Neuronal stem cell (in vitro differentiated cells): ENCODE measurements at regions not wholly inside any gene's neighbourhood (a gene's known extent, or its start where the extent isn't known, plus 50 kb on each side); places are given as distances from the start of the nearest gene placed in this dataset.
A peak's percentile ranks its signal among the peaks of the same experiment; 100 is the strongest.

ENCODE experiments used
- DNase-seq: peaks from one replicate; pipeline ENCODE4 v3.0.0-alpha.2; 2013; ENCODE audit warnings: low spot score
- H2AFZ ChIP-seq: one replicate; pipeline ENCODE4 v1.6.1; 2013; ENCODE audit warnings: mild to moderate bottlenecking, low read length, inconsistent platforms
- H2AK5ac ChIP-seq: 2 replicates; pipeline ENCODE4 v1.6.1; 2013; ENCODE audit warnings: low read depth, mild to moderate bottlenecking, inconsistent platforms, low read length, moderate library complexity, mixed read lengths
- H2BK120ac ChIP-seq: 2 replicates; pipeline ENCODE4 v1.6.1; 2013; ENCODE audit warnings: low read depth, mild to moderate bottlenecking, inconsistent platforms, low read length, moderate library complexity, mixed read lengths
- H2BK12ac ChIP-seq: one replicate; pipeline ENCODE4 v1.6.1; 2013; ENCODE audit warnings: low read length, inconsistent platforms
- H2BK15ac ChIP-seq: 2 replicates; pipeline ENCODE4 v1.6.1; 2013; ENCODE audit warnings: mild to moderate bottlenecking, low read length, inconsistent platforms, mixed read lengths
- H2BK5ac ChIP-seq: one replicate; pipeline ENCODE4 v1.6.1; 2013; ENCODE audit warnings: inconsistent platforms, mild to moderate bottlenecking, low read length, moderate library complexity
- H3K14ac ChIP-seq: one replicate; pipeline ENCODE4 v1.6.1; 2013; ENCODE audit warnings: low read length, inconsistent platforms
- H3K18ac ChIP-seq: 2 replicates; pipeline ENCODE4 v1.6.1; 2013; ENCODE audit warnings: low read length, inconsistent platforms
- H3K23ac ChIP-seq: 2 replicates; pipeline ENCODE4 v1.6.1; 2013; ENCODE audit warnings: low read depth, mild to moderate bottlenecking, mixed read lengths, low read length, inconsistent platforms; ENCODE audit not compliant: poor library complexity
- H3K27ac ChIP-seq: replicated peaks from 3 replicates; pipeline ENCODE4 v1.5.1; 2013; ENCODE audit warnings: low read length, inconsistent platforms
- H3K27me3 ChIP-seq, 3 experiments: 2 replicates each; pipeline ENCODE4 v1.6.1; 2013; ENCODE audit warnings: low read length in 3 of 3, mild to moderate bottlenecking in 2 of 3, inconsistent platforms in 1 of 3, low read depth in 1 of 3, mixed read lengths in 1 of 3, moderate library complexity in 1 of 3; ENCODE audit not compliant: control insufficient read depth in 3 of 3, insufficient read depth in 3 of 3
- H3K36me3 ChIP-seq, 2 donors: replicated peaks in 1 of 2; 2 replicates each; pipeline ENCODE4 v1.6.1; 2013; ENCODE audit warnings: low read length in 2 of 2; ENCODE audit not compliant: control insufficient read depth in 2 of 2, insufficient read depth in 2 of 2
- H3K4ac ChIP-seq: 2 replicates; pipeline ENCODE4 v1.6.1; 2013; ENCODE audit warnings: inconsistent platforms, mild to moderate bottlenecking, low read length, moderate library complexity
- H3K4me1 ChIP-seq, 2 donors: 1 replicate in 1 of 2; 2 replicates in 1 of 2; pipeline ENCODE4 v1.6.1; 2013; ENCODE audit warnings: low read length in 2 of 2, low read depth in 1 of 2; ENCODE audit not compliant: control insufficient read depth in 2 of 2, insufficient read depth in 1 of 2
- H3K4me2 ChIP-seq: one replicate; pipeline ENCODE4 v1.6.1; 2013; ENCODE audit warnings: mild to moderate bottlenecking, low read length, inconsistent platforms; ENCODE audit not compliant: insufficient read depth, poor library complexity, severe bottlenecking
- H3K4me3 ChIP-seq, 2 donors: 2 replicates each; pipeline ENCODE4 v1.5.1; 2013; ENCODE audit warnings: low read length in 2 of 2, mild to moderate bottlenecking in 2 of 2, inconsistent platforms in 1 of 2, moderate library complexity in 1 of 2
- H3K79me1 ChIP-seq: one replicate; pipeline ENCODE4 v1.6.1; 2013; ENCODE audit warnings: low read depth, mild to moderate bottlenecking, inconsistent platforms, low read length, moderate library complexity
- H3K9ac ChIP-seq: one replicate; pipeline ENCODE4 v1.6.1; 2013; ENCODE audit warnings: mild to moderate bottlenecking, low read depth, low read length, inconsistent platforms; ENCODE audit not compliant: poor library complexity
- H3K9me3 ChIP-seq, 2 donors: replicated peaks in 1 of 2; 2 replicates each; pipeline versions ENCODE3 to v1.6.1; 2013; ENCODE audit warnings: low read length in 2 of 2, mild to moderate bottlenecking in 2 of 2, inconsistent platforms in 1 of 2, low read depth in 1 of 2, mixed read lengths in 1 of 2, moderate library complexity in 1 of 2; ENCODE audit not compliant: control insufficient read depth in 2 of 2, insufficient read depth in 1 of 2
- H4K8ac ChIP-seq: one replicate; pipeline ENCODE4 v1.6.1; 2013; ENCODE audit warnings: low read depth, mild to moderate bottlenecking, inconsistent platforms, low read length, moderate library complexity
- H4K91ac ChIP-seq: one replicate; pipeline ENCODE4 v1.6.1; 2013; ENCODE audit warnings: low read length, low read depth, mild to moderate bottlenecking, inconsistent platforms; ENCODE audit not compliant: poor library complexity
- WGBS, 2 donors: extraction: QIAGEN DNeasy Blood & Tissue Kit; methylation state at CpG; one replicate each; pipeline ENCODE4 v1.1.7; 2013; ENCODE audit warnings: missing lambda C conversion rate in 2 of 2, mixed read lengths in 1 of 2; ENCODE audit not compliant: insufficient read length in 2 of 2, insufficient replicate concordance in 1 of 2; ENCODE audit errors: extremely low coverage in 2 of 2; 5-methylcytosine and 5-hydroxymethylcytosine counted together

- no peak overlapping the region for H2BK12ac ChIP-seq
- no peak overlapping the region for H2BK15ac ChIP-seq
- no peak overlapping the region for H2AK5ac ChIP-seq
- no peaks in the 10 kb centered on the region for H3K9me3 ChIP-seq
- DNase-seq = no peak
- no peak overlapping the region for H4K8ac ChIP-seq
- H3K27me3 ChIP-seq = no peaks in the 10 kb centered on the region
- no CpG with 5 or more reads among the region's 2 CpGs for WGBS, 2 donors
- no peak overlapping the region for H3K4ac ChIP-seq
- no peak overlapping the region for H3K9ac ChIP-seq
- H3K79me1 ChIP-seq = no peaks in the 10 kb centered on the region
- no peaks in the 10 kb centered on the region for H3K36me3 ChIP-seq
- H3K14ac ChIP-seq = no peak overlapping the region
- no peak overlapping the region for H3K4me2 ChIP-seq
- H3K27ac ChIP-seq = no peak overlapping the region
- H2AFZ ChIP-seq = no peak overlapping the region
- H3K4me3 ChIP-seq = no peak overlapping the region
- H3K4me1 ChIP-seq = no peaks in the 10 kb centered on the region
- H3K23ac ChIP-seq = no peak overlapping the region
- H3K18ac ChIP-seq = no peak overlapping the region
- H2BK120ac ChIP-seq = no peak overlapping the region
- H2BK5ac ChIP-seq = no peak overlapping the region
- no peak overlapping the region for H4K91ac ChIP-seq
Observed at GRCh38 chr13:89920461-89920860, 1427.0 kb upstream of the MIR17HG start.

DNA sequence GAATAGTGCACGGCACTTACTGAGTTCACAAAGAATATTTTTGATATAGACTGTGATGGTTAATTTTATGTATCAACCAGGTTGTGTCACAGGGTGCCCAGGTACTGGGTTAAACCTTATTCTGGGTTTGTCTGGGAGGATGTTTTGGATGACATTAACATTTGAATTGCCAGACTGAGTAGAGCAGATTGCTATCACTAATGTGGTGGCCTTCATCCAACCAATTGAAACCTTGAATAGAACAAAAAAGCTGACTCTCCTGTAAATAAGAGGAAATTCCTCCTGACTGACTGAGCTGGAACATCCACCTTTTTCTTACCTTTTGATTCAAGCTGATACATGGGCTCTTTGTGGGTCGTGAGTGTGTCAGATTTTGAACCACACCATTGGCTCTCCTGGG lies 1424.4 kb upstream of the MIR17HG start:
- Histone ChIP-seq H3K27ac (no peak overlapping the region), H2BK15ac (no peak overlapping the region), H3K4me3 (no peak overlapping the region), H2BK120ac (no peak overlapping the region), H4K91ac (no peak overlapping the region), H3K79me1 (no peaks in the 10 kb centered on the region), H4K8ac (no peak overlapping the region), H3K9ac (no peak overlapping the region), H3K4ac (no peak overlapping the region), H2AK5ac (no peak overlapping the region), H3K36me3 (no peaks in the 10 kb centered on the region), H2AFZ (no peak overlapping the region), H2BK5ac (no peak overlapping the region), H3K9me3 (no peaks in the 10 kb centered on the region), H3K23ac (no peak overlapping the region), H3K27me3 (no peaks in the 10 kb centered on the region), H3K18ac (no peak overlapping the region), H3K14ac (no peak overlapping the region), H3K4me2 (no peak overlapping the region), H3K4me1 (no peaks in the 10 kb centered on the region), H2BK12ac (no peak overlapping the region)
- whole genome bisulfite sequencing, 2 donors = no CpG with 5 or more reads among the region's 2 CpGs
- no peak for DNase-seq

GRCh38 chr13:89923736-89924135 lies 1423.8 kb upstream of the MIR17HG start:
- H2AFZ ChIP-seq = no peak overlapping the region
- H2AK5ac ChIP-seq = no peak overlapping the region
- H2BK120ac ChIP-seq = no peak overlapping the region
- H3K4me3 ChIP-seq = no peak overlapping the region
- no peak overlapping the region for H3K14ac ChIP-seq
- no peak overlapping the region for H3K4me2 ChIP-seq
- H3K27ac ChIP-seq = no peak overlapping the region
- no peak overlapping the region for H3K18ac ChIP-seq
- no peak overlapping the region for H2BK15ac ChIP-seq
- no peak overlapping the region for H3K9ac ChIP-seq
- WGBS, 2 donors = no CpG with 5 or more reads among the region's 2 CpGs
- no peak overlapping the region for H3K4ac ChIP-seq
- DNase-seq = no peak
- no peak overlapping the region for H2BK12ac ChIP-seq
- no peak overlapping the region for H2BK5ac ChIP-seq
- H4K8ac ChIP-seq = no peak overlapping the region
- no peak overlapping the region for H4K91ac ChIP-seq
- no peaks in the 10 kb centered on the region for H3K27me3 ChIP-seq
- no peaks in the 10 kb centered on the region for H3K4me1 ChIP-seq
- H3K9me3 ChIP-seq = no peaks in the 10 kb centered on the region
- no peak overlapping the region for H3K23ac ChIP-seq
- no peaks in the 10 kb centered on the region for H3K36me3 ChIP-seq
- no peaks in the 10 kb centered on the region for H3K79me1 ChIP-seq

DNA sequence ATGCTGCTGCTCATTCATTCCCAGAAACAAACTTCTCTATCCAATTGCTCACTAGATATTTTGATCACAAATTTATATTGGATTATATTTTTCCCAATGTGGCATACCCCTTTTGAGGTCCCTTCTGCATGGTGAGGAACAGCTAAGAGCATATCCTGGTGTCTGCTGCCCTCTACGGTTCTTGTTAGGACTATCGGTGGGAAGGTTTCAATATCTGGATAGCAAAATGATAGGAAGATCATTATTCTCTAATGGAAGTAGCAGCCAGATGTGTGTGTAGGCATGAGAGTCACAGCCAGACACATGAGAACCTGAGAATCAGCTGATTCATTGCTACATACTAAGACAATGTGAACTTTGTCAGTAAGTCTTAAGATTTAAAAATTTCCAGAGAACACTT lies 1422.4 kb upstream of the MIR17HG start:
- Histone ChIP-seq H3K9me3 (no peaks in the 10 kb centered on the region), H4K91ac (no peak overlapping the region), H3K4ac (no peak overlapping the region), H2AFZ (no peak overlapping the region), H3K4me1 (no peaks in the 10 kb centered on the region), H2BK5ac (no peak overlapping the region), H2BK120ac (no peak overlapping the region), H3K14ac (no peak overlapping the region), H4K8ac (no peak overlapping the region), H3K4me2 (no peak overlapping the region), H3K9ac (no peak overlapping the region), H3K36me3 (no peaks in the 10 kb centered on the region), H3K18ac (no peak overlapping the region), H2AK5ac (no peak overlapping the region), H2BK12ac (no peak overlapping the region), H3K27ac (no peak overlapping the region), H2BK15ac (no peak overlapping the region), H3K27me3 (no peaks in the 10 kb centered on the region), H3K79me1 (no peaks in the 10 kb centered on the region), H3K4me3 (no peak overlapping the region), H3K23ac (no peak overlapping the region)
- DNase-seq = peak; percentile 12
- WGBS, 2 donors = no CpG with 5 or more reads among the region's 2 CpGs
